Smooth muscle cell (in vitro differentiated cells): ENCODE measurements at regions not wholly inside any gene's neighbourhood (a gene's known extent, or its start where the extent isn't known, plus 50 kb on each side); places are given as distances from the start of the nearest gene placed in this dataset.

Experiments
- DNase-seq: peaks from one replicate; lab custom pipeline; 2025; ENCODE audit not compliant: unreplicated experiment; lab: John Stamatoyannopoulos, UW
- H2AFZ ChIP-seq: fragments of 200-600 bp; sonication (generic); 2 replicates; pipeline ENCODE4 v1.6.0; 2016; ENCODE audit warnings: antibody characterized with exemption, low read depth, mild to moderate bottlenecking
- H3F3A ChIP-seq: fragments of 200-600 bp; sonication (generic); 2 replicates; pipeline ENCODE4 v1.6.0; 2017; ENCODE audit warnings: antibody characterized with exemption, low read depth
- H3K27ac ChIP-seq: fragments of 200-600 bp; sonication (generic); 2 replicates; pipeline ENCODE4 v1.5.1; 2016; ENCODE audit warnings: low read depth, mild to moderate bottlenecking
- H3K27me3 ChIP-seq: fragments of 200-600 bp; sonication (generic); 2 replicates; pipeline ENCODE4 v1.6.1; 2016; ENCODE audit warnings: low read depth, mild to moderate bottlenecking
- H3K36me3 ChIP-seq: fragments of 200-600 bp; sonication (generic); 2 replicates; pipeline ENCODE4 v1.5.1; 2016; ENCODE audit warnings: low read depth
- H3K4me1 ChIP-seq: fragments of 200-600 bp; sonication (generic); 2 replicates; pipeline ENCODE4 v1.5.1; 2016; ENCODE audit warnings: low read depth
- H3K4me2 ChIP-seq: fragments of 200-600 bp; sonication (generic); 2 replicates; pipeline ENCODE4 v1.6.0; 2016; ENCODE audit warnings: mild to moderate bottlenecking
- H3K4me3 ChIP-seq: fragments of 200-600 bp; sonication (generic); 2 replicates; pipeline ENCODE4 v1.5.1; 2016; ENCODE audit warnings: mild to moderate bottlenecking
- H3K79me2 ChIP-seq: fragments of 200-600 bp; sonication (generic); 2 replicates; pipeline ENCODE4 v1.6.0; 2016; ENCODE audit warnings: low read depth, mild to moderate bottlenecking
- H3K9ac ChIP-seq: fragments of 200-600 bp; sonication (generic); 2 replicates; pipeline ENCODE4 v1.6.0; 2016; ENCODE audit warnings: low read depth
- H3K9me3 ChIP-seq: fragments of 200-600 bp; sonication (generic); replicated peaks from 2 replicates; pipeline ENCODE4 v1.5.1; 2016; ENCODE audit warnings: low read depth
- H4K20me1 ChIP-seq: fragments of 200-600 bp; sonication (generic); 2 replicates; pipeline ENCODE4 v1.6.0; 2016; ENCODE audit warnings: low read depth
- CTCF ChIP-seq: fragments of 200-600 bp; sonication (generic); IDR thresholded peaks from 2 replicates; pipeline ENCODE4 v1.5.1; 2017; ENCODE audit warnings: borderline replicate concordance, mild to moderate bottlenecking, antibody characterized with exemption; ENCODE audit not compliant: insufficient read depth, poor library complexity, severe bottlenecking
- WGBS: methylation state at CpG from one replicate; pipeline ENCODE4 v1.1.7; 2016; ENCODE audit warnings: low lambda C conversion rate; 5-methylcytosine and 5-hydroxymethylcytosine counted together

- no peak overlapping the region for H3K4me3 ChIP-seq
- no peak overlapping the region for H3K9ac ChIP-seq
- TF ChIP-seq CTCF: no peak
- no peak overlapping the region for H3K4me2 ChIP-seq
- no peak for DNase-seq
- H3K27me3 ChIP-seq: no peaks in the 10 kb centered on the region
- WGBS: 96% methylated on average over 10 of the region's 10 CpGs
- no peak overlapping the region for H3K27ac ChIP-seq
- H2AFZ ChIP-seq: no peak overlapping the region
- H3K79me2 ChIP-seq: peaks cover 3% of the 10 kb centered on the region
- no peaks in the 10 kb centered on the region for H3K4me1 ChIP-seq
- peaks cover 1% of the 10 kb centered on the region for H4K20me1 ChIP-seq
- no peaks in the 10 kb centered on the region for H3K36me3 ChIP-seq
- H3K9me3 ChIP-seq: no peaks in the 10 kb centered on the region
- no peaks in the 10 kb centered on the region for H3F3A ChIP-seq
These were observed 91.3 kb upstream of the KCTD7 start for GRCh38 chr7:66537380-66537779.

GRCh38 chr7:66537876-66538275, 90.8 kb upstream of the KCTD7 start:
- Histone ChIP-seq H3K27me3 (no peaks in the 10 kb centered on the region), H2AFZ (no peak overlapping the region), H4K20me1 (peaks cover 6% of the 10 kb centered on the region), H3K79me2 (peaks cover 3% of the 10 kb centered on the region), H3K27ac (no peak overlapping the region), H3K4me2 (no peak overlapping the region), H3K9ac (no peak overlapping the region), H3K9me3 (no peaks in the 10 kb centered on the region), H3K36me3 (no peaks in the 10 kb centered on the region), H3K4me3 (no peak overlapping the region), H3K4me1 (no peaks in the 10 kb centered on the region), H3F3A (peaks cover 3% of the 10 kb centered on the region)
- DNase-seq: no peak
- TF ChIP-seq CTCF: no peak
- 100% methylated on average over 1 of the region's 1 CpG for WGBS

GRCh38 chr7:66539264-66539623, 89.4 kb upstream of the KCTD7 start:
- H3K4me2 ChIP-seq: no peak overlapping the region
- peaks cover 7% of the 10 kb centered on the region for H4K20me1 ChIP-seq
- H3K36me3 ChIP-seq: no peaks in the 10 kb centered on the region
- 94% methylated on average over 3 of the region's 3 CpGs for WGBS
- H3K4me1 ChIP-seq: no peaks in the 10 kb centered on the region
- no peak overlapping the region for H3K9ac ChIP-seq
- H3K9me3 ChIP-seq: no peaks in the 10 kb centered on the region
- H3K79me2 ChIP-seq: peaks cover 3% of the 10 kb centered on the region
- H2AFZ ChIP-seq: no peak overlapping the region
- H3K4me3 ChIP-seq: no peak overlapping the region
- no peak for TF ChIP-seq CTCF
- no peaks in the 10 kb centered on the region for H3K27me3 ChIP-seq
- DNase-seq: no peak
- no peak overlapping the region for H3K27ac ChIP-seq
- peaks cover 8% of the 10 kb centered on the region for H3F3A ChIP-seq

- H3K27me3 ChIP-seq: no peaks in the 10 kb centered on the region
- H2AFZ ChIP-seq: no peak overlapping the region
- no peak overlapping the region for H3K27ac ChIP-seq
- no peaks in the 10 kb centered on the region for H3K4me1 ChIP-seq
- H3F3A ChIP-seq: peaks cover 8% of the 10 kb centered on the region
- no peak overlapping the region for H3K9ac ChIP-seq
- WGBS: 80% methylated on average over 8 of the region's 8 CpGs
- H4K20me1 ChIP-seq: peaks cover 7% of the 10 kb centered on the region
- no peaks in the 10 kb centered on the region for H3K36me3 ChIP-seq
- no peak overlapping the region for H3K4me3 ChIP-seq
- DNase-seq: no peak
- TF ChIP-seq CTCF: no peak
- H3K9me3 ChIP-seq: no peaks in the 10 kb centered on the region
- no peak overlapping the region for H3K4me2 ChIP-seq
- peaks cover 3% of the 10 kb centered on the region for H3K79me2 ChIP-seq
These were observed 88.7 kb upstream of the KCTD7 start for GRCh38 chr7:66539902-66540375.
